ENCODE measurements at regions not wholly inside any gene's neighbourhood (a gene's known extent, or its start where the extent isn't known, plus 50 kb on each side); places are given as distances from the start of the nearest gene placed in this dataset.
A peak's percentile ranks its signal among the peaks of the same experiment; 100 is the strongest.

- Histone ChIP-seq H2AK5ac (ENCODE audit: low read length) (no peak overlapping the region), H4K8ac (ENCODE audit: low read depth, low read length) (no peak overlapping the region), H3K14ac (ENCODE audit: low read length) (no peak overlapping the region), H2AFZ (ENCODE audit: insufficient read depth, low read length, poor library complexity) (no peak overlapping the region), H3K36me3 (ENCODE audit: control insufficient read depth in 1 of 2, insufficient read depth in 2 of 2, low read length in 2 of 2) (no peaks in the 10 kb centered on the region), H3K79me1 (ENCODE audit: low read length) (no peaks in the 10 kb centered on the region), H3K79me2 (ENCODE audit: control insufficient read depth, insufficient read depth, low read length, poor library complexity) (no peaks in the 10 kb centered on the region), H3K4me1 (ENCODE audit: control insufficient read depth in 1 of 2, insufficient read depth in 2 of 2, low read length in 2 of 2) (peaks cover 0 to 4% of the 10 kb centered on the region in 2 experiments), H3K18ac (ENCODE audit: low read length) (no peak overlapping the region), H3K27me3 (ENCODE audit: insufficient read depth, low read length) (no peaks in the 10 kb centered on the region), H2BK5ac (ENCODE audit: low read depth, low read length, poor library complexity) (no peak overlapping the region), H3K4ac (ENCODE audit: low read depth, low read length) (no peak overlapping the region), H2BK12ac (ENCODE audit: low read length) (no peak overlapping the region), H3K23ac (ENCODE audit: low read length) (no peak overlapping the region), H2BK120ac (ENCODE audit: insufficient read depth, low read length, poor library complexity) (no peak overlapping the region), H4K91ac (ENCODE audit: low read depth, low read length) (no peak overlapping the region), H3K4me3 (ENCODE audit: low read depth, low read length) (no peak overlapping the region), H3K9ac (ENCODE audit: low read length) (no peak overlapping the region), H4K12ac (ENCODE audit: low read depth, low read length) (no peak overlapping the region), H3K9me3 (ENCODE audit: insufficient read depth, low read depth, low read length) (no peaks in the 10 kb centered on the region), H3K4me2 (ENCODE audit: low read length) (no peak overlapping the region), H3K27ac (ENCODE audit: low read depth, low read length) (no peak overlapping the region)
- DNase-seq: no peak
- no CpG with 5 or more reads among the region's 2 CpGs for WGBS (ENCODE audit: extremely low coverage, insufficient coverage, insufficient read length)
Measured at GRCh38 chrX:121823406-121823805, 776.0 kb downstream of the GLUD2 start.

GRCh38 chrX:121831601-121832000 is 784.2 kb downstream of the GLUD2 start:
- no peaks in the 10 kb centered on the region for H3K27me3 ChIP-seq (ENCODE audit: insufficient read depth, low read length)
- WGBS (ENCODE audit: extremely low coverage, insufficient coverage, insufficient read length): no CpG with 5 or more reads among the region's 2 CpGs
- no peak overlapping the region for H3K4me2 ChIP-seq (ENCODE audit: low read length)
- H2AFZ ChIP-seq (ENCODE audit: insufficient read depth, low read length, poor library complexity): no peak overlapping the region
- H4K91ac ChIP-seq (ENCODE audit: low read depth, low read length): no peak overlapping the region
- no peaks in the 10 kb centered on the region for H3K4me1 ChIP-seq (ENCODE audit: control insufficient read depth in 1 of 2, insufficient read depth in 2 of 2, low read length in 2 of 2)
- no peak overlapping the region for H2BK12ac ChIP-seq (ENCODE audit: low read length)
- no peak overlapping the region for H4K8ac ChIP-seq (ENCODE audit: low read depth, low read length)
- no peak overlapping the region for H4K12ac ChIP-seq (ENCODE audit: low read depth, low read length)
- no peak overlapping the region for H3K9ac ChIP-seq (ENCODE audit: low read length)
- H3K79me1 ChIP-seq (ENCODE audit: low read length): no peaks in the 10 kb centered on the region
- no peak for DNase-seq
- H2BK5ac ChIP-seq (ENCODE audit: low read depth, low read length, poor library complexity): no peak overlapping the region
- H3K14ac ChIP-seq (ENCODE audit: low read length): no peak overlapping the region
- no peak overlapping the region for H2BK120ac ChIP-seq (ENCODE audit: insufficient read depth, low read length, poor library complexity)
- no peak overlapping the region for H3K4ac ChIP-seq (ENCODE audit: low read depth, low read length)
- no peaks in the 10 kb centered on the region for H3K9me3 ChIP-seq (ENCODE audit: insufficient read depth, low read depth, low read length)
- no peak overlapping the region for H3K23ac ChIP-seq (ENCODE audit: low read length)
- H3K79me2 ChIP-seq (ENCODE audit: control insufficient read depth, insufficient read depth, low read length, poor library complexity): no peaks in the 10 kb centered on the region
- H2AK5ac ChIP-seq (ENCODE audit: low read length): no peak overlapping the region
- H3K36me3 ChIP-seq (ENCODE audit: control insufficient read depth in 1 of 2, insufficient read depth in 2 of 2, low read length in 2 of 2): no peaks in the 10 kb centered on the region
- H3K27ac ChIP-seq (ENCODE audit: low read depth, low read length): no peak overlapping the region
- no peak overlapping the region for H3K4me3 ChIP-seq (ENCODE audit: low read depth, low read length)
- H3K18ac ChIP-seq (ENCODE audit: low read length): no peak overlapping the region

GRCh38 chrX:121832446-121832845 is 785.0 kb downstream of the GLUD2 start:
- no peak overlapping the region for H3K27ac ChIP-seq (ENCODE audit: low read depth, low read length)
- H4K8ac ChIP-seq (ENCODE audit: low read depth, low read length): no peak overlapping the region
- no peaks in the 10 kb centered on the region for H3K9me3 ChIP-seq (ENCODE audit: insufficient read depth, low read depth, low read length)
- no peak overlapping the region for H2BK5ac ChIP-seq (ENCODE audit: low read depth, low read length, poor library complexity)
- no peak overlapping the region for H3K18ac ChIP-seq (ENCODE audit: low read length)
- no CpG with 5 or more reads among the region's 1 CpG for WGBS (ENCODE audit: extremely low coverage, insufficient coverage, insufficient read length)
- no peaks in the 10 kb centered on the region for H3K4me1 ChIP-seq (ENCODE audit: control insufficient read depth in 1 of 2, insufficient read depth in 2 of 2, low read length in 2 of 2)
- H2BK12ac ChIP-seq (ENCODE audit: low read length): no peak overlapping the region
- no peak overlapping the region for H3K14ac ChIP-seq (ENCODE audit: low read length)
- H3K4me2 ChIP-seq (ENCODE audit: low read length): no peak overlapping the region
- H3K36me3 ChIP-seq (ENCODE audit: control insufficient read depth in 1 of 2, insufficient read depth in 2 of 2, low read length in 2 of 2): no peaks in the 10 kb centered on the region
- no peak overlapping the region for H4K12ac ChIP-seq (ENCODE audit: low read depth, low read length)
- H3K4me3 ChIP-seq (ENCODE audit: low read depth, low read length): no peak overlapping the region
- no peaks in the 10 kb centered on the region for H3K27me3 ChIP-seq (ENCODE audit: insufficient read depth, low read length)
- DNase-seq: peak in 1 of 2 donors; percentile 43
- no peaks in the 10 kb centered on the region for H3K79me1 ChIP-seq (ENCODE audit: low read length)
- no peak overlapping the region for H3K9ac ChIP-seq (ENCODE audit: low read length)
- H3K23ac ChIP-seq (ENCODE audit: low read length): no peak overlapping the region
- H2AFZ ChIP-seq (ENCODE audit: insufficient read depth, low read length, poor library complexity): no peak overlapping the region
- H3K79me2 ChIP-seq (ENCODE audit: control insufficient read depth, insufficient read depth, low read length, poor library complexity): no peaks in the 10 kb centered on the region
- no peak overlapping the region for H3K4ac ChIP-seq (ENCODE audit: low read depth, low read length)
- H2AK5ac ChIP-seq (ENCODE audit: low read length): no peak overlapping the region
- no peak overlapping the region for H2BK120ac ChIP-seq (ENCODE audit: insufficient read depth, low read length, poor library complexity)
- no peak overlapping the region for H4K91ac ChIP-seq (ENCODE audit: low read depth, low read length)

GRCh38 chrX:121836000-121836399 is 788.6 kb downstream of the GLUD2 start:
- Histone ChIP-seq H3K27me3 (ENCODE audit: insufficient read depth, low read length) (no peaks in the 10 kb centered on the region), H3K9ac (ENCODE audit: low read length) (no peak overlapping the region), H3K4me3 (ENCODE audit: low read depth, low read length) (no peak overlapping the region), H3K27ac (ENCODE audit: low read depth, low read length) (no peak overlapping the region), H4K91ac (ENCODE audit: low read depth, low read length) (no peak overlapping the region), H3K9me3 (ENCODE audit: insufficient read depth, low read depth, low read length) (no peaks in the 10 kb centered on the region), H3K79me2 (ENCODE audit: control insufficient read depth, insufficient read depth, low read length, poor library complexity) (no peaks in the 10 kb centered on the region), H4K8ac (ENCODE audit: low read depth, low read length) (no peak overlapping the region), H3K23ac (ENCODE audit: low read length) (no peak overlapping the region), H3K18ac (ENCODE audit: low read length) (no peak overlapping the region), H2AFZ (ENCODE audit: insufficient read depth, low read length, poor library complexity) (no peak overlapping the region), H3K4me2 (ENCODE audit: low read length) (no peak overlapping the region), H2BK12ac (ENCODE audit: low read length) (no peak overlapping the region), H2BK120ac (ENCODE audit: insufficient read depth, low read length, poor library complexity) (no peak overlapping the region), H4K12ac (ENCODE audit: low read depth, low read length) (no peak overlapping the region), H3K14ac (ENCODE audit: low read length) (no peak overlapping the region), H3K4me1 (ENCODE audit: control insufficient read depth in 1 of 2, insufficient read depth in 2 of 2, low read length in 2 of 2) (no peaks in the 10 kb centered on the region), H3K4ac (ENCODE audit: low read depth, low read length) (no peak overlapping the region), H2AK5ac (ENCODE audit: low read length) (no peak overlapping the region), H2BK5ac (ENCODE audit: low read depth, low read length, poor library complexity) (no peak overlapping the region), H3K79me1 (ENCODE audit: low read length) (no peaks in the 10 kb centered on the region), H3K36me3 (ENCODE audit: control insufficient read depth in 1 of 2, insufficient read depth in 2 of 2, low read length in 2 of 2) (no peaks in the 10 kb centered on the region)
- no peak for DNase-seq
- WGBS (ENCODE audit: extremely low coverage, insufficient coverage, insufficient read length): no CpG with 5 or more reads among the region's 1 CpG
